Gastrocnemius medialis (tissue), 4 donors: ENCODE measurements at regions not wholly inside any gene's neighbourhood (a gene's known extent, or its start where the extent isn't known, plus 50 kb on each side); places are given as distances from the start of the nearest gene placed in this dataset.

Experiments
- CTCF ChIP-seq, 5 experiments: fragments of 450-650 bp in 3 of 5; fragments of 200-600 bp in 2 of 5; sonication (generic) in 2 of 5; IDR thresholded peaks in 4 of 5; conservative IDR thresholded peaks in 1 of 5; 1 replicate in 4 of 5; 2 replicates in 1 of 5; pipeline ENCODE4 v1.5.1; 2016 to 2019; ENCODE audit warnings: antibody characterized with exemption in 5 of 5, mild to moderate bottlenecking in 3 of 5, moderate library complexity in 3 of 5
- POLR2A ChIP-seq, 2 donors: fragments of 450-650 bp; IDR thresholded peaks; one replicate each; pipeline ENCODE4 v1.6.1; 2017; ENCODE audit warnings: antibody characterized with exemption in 2 of 2, mild to moderate bottlenecking in 2 of 2, moderate library complexity in 2 of 2

GRCh38 chr16:65429504-65430181, 307.8 kb upstream of the CDH11 start:
- TF ChIP-seq CTCF (IDR thresholded peaks at IDR 0.05 in 4 of 5, conservative IDR thresholded peaks at IDR 0.05 in 1 of 5) = no peak
- no peak for TF ChIP-seq POLR2A (IDR thresholded peaks at IDR 0.05)
